Tibial nerve (tissue), 4 donors: ENCODE measurements at regions not wholly inside any gene's neighbourhood (a gene's known extent, or its start where the extent isn't known, plus 50 kb on each side); places are given as distances from the start of the nearest gene placed in this dataset.

Experiments
- DNase-seq, 2 donors: peaks; one replicate each; pipeline ENCODE4 v3.0.0-alpha.2; 2019; ENCODE audit warnings: low spot score in 2 of 2
- H3K27ac ChIP-seq, 4 donors: fragments of 200-600 bp; sonication (generic) in 3 of 4; one replicate each; pipeline ENCODE4 v1.5.1; 2017 to 2019; ENCODE audit warnings: mild to moderate bottlenecking in 1 of 4
- H3K27me3 ChIP-seq, 2 donors: fragments of 200-600 bp; sonication (generic) in 1 of 2; one replicate each; pipeline versions ENCODE4 v1.5.1 to v1.6.0; 2017 to 2019
- H3K36me3 ChIP-seq, 3 donors: fragments of 200-600 bp; sonication (generic); one replicate each; pipeline ENCODE4 v1.5.1; 2018 to 2019
- H3K4me1 ChIP-seq, 4 donors: fragments of 200-600 bp; sonication (generic) in 3 of 4; one replicate each; pipeline ENCODE4 v1.5.1; 2017 to 2019
- H3K4me3 ChIP-seq, 4 donors: fragments of 200-600 bp; sonication (generic) in 3 of 4; one replicate each; pipeline ENCODE4 v1.5.1; 2017 to 2019; ENCODE audit warnings: mild to moderate bottlenecking in 1 of 4, moderate library complexity in 1 of 4
- H3K9me3 ChIP-seq, 4 donors: fragments of 200-600 bp; sonication (generic) in 3 of 4; one replicate each; pipeline ENCODE4 v1.5.1; 2017 to 2019
- EP300 ChIP-seq, 2 donors: sonication (generic); formaldehyde crosslinking; IDR thresholded peaks; one replicate each; pipeline ENCODE4 v1.6.1; 2017; ENCODE audit warnings: antibody characterized with exemption in 2 of 2, mild to moderate bottlenecking in 1 of 2
- POLR2A ChIP-seq, 2 donors: fragments of 450-650 bp; IDR thresholded peaks; one replicate each; pipeline ENCODE4 v1.6.1; 2017; ENCODE audit warnings: antibody characterized with exemption in 2 of 2, mild to moderate bottlenecking in 2 of 2, moderate library complexity in 2 of 2
- WGBS, 2 donors: methylation state at CpG; one replicate each; pipeline ENCODE4 v1.1.5; 2018; 5-methylcytosine and 5-hydroxymethylcytosine counted together
- TF ChIP-seq, protein P1 (sequence below), 5 experiments: fragments of 200-600 bp in 3 of 5; fragments of 450-650 bp in 2 of 5; sonication (generic) in 3 of 5; IDR thresholded peaks; one replicate each; pipeline ENCODE4 v1.5.1; 2016 to 2019; ENCODE audit warnings: antibody characterized with exemption in 5 of 5, mild to moderate bottlenecking in 3 of 5, moderate library complexity in 2 of 5

- Histone ChIP-seq H3K9me3 (no peaks in the 10 kb centered on the region), H3K27ac (no peak overlapping the region), H3K27me3 (no peaks in the 10 kb centered on the region), H3K36me3 (no peaks in the 10 kb centered on the region), H3K4me3 (no peak overlapping the region), H3K4me1 (no peaks in the 10 kb centered on the region)
- WGBS, 2 donors, result 94 to 96% methylated on average over 2 of the region's 2 CpGs
- no peak for DNase-seq
- TF ChIP-seq POLR2A (IDR thresholded peaks at IDR 0.05), result no peak
- no peak for TF ChIP-seq EP300 (IDR thresholded peaks at IDR 0.05)
- TF ChIP-seq, protein P1, sequence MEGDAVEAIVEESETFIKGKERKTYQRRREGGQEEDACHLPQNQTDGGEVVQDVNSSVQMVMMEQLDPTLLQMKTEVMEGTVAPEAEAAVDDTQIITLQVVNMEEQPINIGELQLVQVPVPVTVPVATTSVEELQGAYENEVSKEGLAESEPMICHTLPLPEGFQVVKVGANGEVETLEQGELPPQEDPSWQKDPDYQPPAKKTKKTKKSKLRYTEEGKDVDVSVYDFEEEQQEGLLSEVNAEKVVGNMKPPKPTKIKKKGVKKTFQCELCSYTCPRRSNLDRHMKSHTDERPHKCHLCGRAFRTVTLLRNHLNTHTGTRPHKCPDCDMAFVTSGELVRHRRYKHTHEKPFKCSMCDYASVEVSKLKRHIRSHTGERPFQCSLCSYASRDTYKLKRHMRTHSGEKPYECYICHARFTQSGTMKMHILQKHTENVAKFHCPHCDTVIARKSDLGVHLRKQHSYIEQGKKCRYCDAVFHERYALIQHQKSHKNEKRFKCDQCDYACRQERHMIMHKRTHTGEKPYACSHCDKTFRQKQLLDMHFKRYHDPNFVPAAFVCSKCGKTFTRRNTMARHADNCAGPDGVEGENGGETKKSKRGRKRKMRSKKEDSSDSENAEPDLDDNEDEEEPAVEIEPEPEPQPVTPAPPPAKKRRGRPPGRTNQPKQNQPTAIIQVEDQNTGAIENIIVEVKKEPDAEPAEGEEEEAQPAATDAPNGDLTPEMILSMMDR (IDR thresholded peaks at IDR 0.05), result no peak
These were observed 227.0 kb downstream of the SPRY2 start for GRCh38 chr13:80113714-80114454.

DNA sequence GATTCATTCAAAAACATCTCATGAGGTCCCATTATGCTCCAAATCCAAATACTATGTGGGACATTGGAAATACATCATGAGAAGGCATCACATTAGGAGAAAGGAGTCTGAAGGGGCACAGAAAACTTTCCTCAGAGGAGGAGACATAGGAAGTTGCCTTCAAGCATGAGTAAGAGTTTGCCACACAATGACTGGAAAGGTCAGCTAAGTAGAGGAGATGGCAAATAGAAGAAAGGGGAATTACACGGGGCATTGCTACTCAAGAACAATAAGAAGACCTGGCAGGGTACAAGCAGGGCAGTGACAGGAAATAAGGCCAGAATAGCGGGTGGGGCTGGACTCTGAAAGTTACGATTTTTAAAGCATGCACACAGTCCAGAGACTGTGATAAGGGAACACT, 231.6 kb downstream of the SPRY2 start:
- no peak overlapping the region for H3K4me3 ChIP-seq
- no peaks in the 10 kb centered on the region for H3K9me3 ChIP-seq
- no peaks in the 10 kb centered on the region for H3K4me1 ChIP-seq
- DNase-seq, result no peak
- H3K27ac ChIP-seq, result no peak overlapping the region
- H3K27me3 ChIP-seq, result no peaks in the 10 kb centered on the region
- H3K36me3 ChIP-seq, result no peaks in the 10 kb centered on the region
- WGBS, 2 donors, result 54 to 63% methylated on average over 3 of the region's 3 CpGs
- no peak for TF ChIP-seq EP300 (IDR thresholded peaks at IDR 0.05)
- TF ChIP-seq POLR2A (IDR thresholded peaks at IDR 0.05), result no peak
- TF ChIP-seq, protein P1 (IDR thresholded peaks at IDR 0.05), result no peak

DNA sequence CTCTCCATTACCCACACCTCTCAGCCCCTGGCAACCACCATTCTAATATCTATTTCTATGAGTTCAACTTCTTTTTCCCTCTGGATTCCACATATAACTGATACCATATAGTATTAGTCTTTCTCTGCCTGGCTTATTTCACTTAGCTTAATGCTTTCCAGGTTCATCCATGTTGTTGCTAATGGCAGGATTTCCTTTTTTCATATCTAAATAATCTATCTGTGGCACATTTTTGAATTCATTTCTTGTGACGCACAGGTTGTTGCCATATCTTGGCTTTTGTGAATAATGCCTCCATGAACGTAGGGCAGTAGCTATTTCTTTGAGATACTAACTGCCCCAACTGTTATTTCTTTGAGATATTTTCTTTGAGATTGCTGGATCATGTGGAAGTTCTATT, 235.6 kb downstream of the SPRY2 start:
- TF ChIP-seq EP300 (IDR thresholded peaks at IDR 0.05) (no peak), POLR2A (IDR thresholded peaks at IDR 0.05) (no peak)
- TF ChIP-seq, protein P1 (IDR thresholded peaks at IDR 0.05), result no peak
- 85 to 89% methylated on average over 2 of the region's 2 CpGs for WGBS, 2 donors

GRCh38 chr13:80101040-80101439, 239.9 kb downstream of the SPRY2 start:
- DNase-seq, result no peak
- Histone ChIP-seq H3K4me1 (no peaks in the 10 kb centered on the region), H3K27ac (no peak overlapping the region), H3K4me3 (no peak overlapping the region), H3K27me3 (no peaks in the 10 kb centered on the region), H3K36me3 (no peaks in the 10 kb centered on the region), H3K9me3 (no peaks in the 10 kb centered on the region)
- WGBS, 2 donors, result 73 to 75% methylated on average over 3 of the region's 3 CpGs
- TF ChIP-seq POLR2A (IDR thresholded peaks at IDR 0.05), result no peak
- TF ChIP-seq, protein P1 (IDR thresholded peaks at IDR 0.05), result no peak
- TF ChIP-seq EP300 (IDR thresholded peaks at IDR 0.05), result no peak

More for the DNA sequence above, 235.6 kb downstream of the SPRY2 start:
- Histone ChIP-seq H3K27ac (no peak overlapping the region), H3K9me3 (no peaks in the 10 kb centered on the region), H3K27me3 (no peaks in the 10 kb centered on the region), H3K4me3 (no peak overlapping the region), H3K36me3 (no peaks in the 10 kb centered on the region), H3K4me1 (no peaks in the 10 kb centered on the region)
- DNase-seq, result no peak

GRCh38 chr13:80100636-80101035, 240.3 kb downstream of the SPRY2 start:
- Histone ChIP-seq H3K27ac (no peak overlapping the region), H3K4me1 (no peaks in the 10 kb centered on the region), H3K4me3 (no peak overlapping the region), H3K27me3 (no peaks in the 10 kb centered on the region), H3K9me3 (no peaks in the 10 kb centered on the region), H3K36me3 (no peaks in the 10 kb centered on the region)
- TF ChIP-seq EP300 (IDR thresholded peaks at IDR 0.05) (no peak), POLR2A (IDR thresholded peaks at IDR 0.05) (no peak)
- TF ChIP-seq, protein P1 (IDR thresholded peaks at IDR 0.05), result no peak
- no peak for DNase-seq
- 80 to 84% methylated on average over 2 of the region's 2 CpGs for WGBS, 2 donors
